SIG-M5 treated with dmso at 0.1 percent for 504 hours (cell line): ENCODE measurements at regions not wholly inside any gene's neighbourhood (a gene's known extent, or its start where the extent isn't known, plus 50 kb on each side); places are given as distances from the start of the nearest gene placed in this dataset.

Experiments
- DNase-seq: peaks from one replicate; lab custom pipeline; 2025; ENCODE audit not compliant: unreplicated experiment; lab: John Stamatoyannopoulos, UW

DNA sequence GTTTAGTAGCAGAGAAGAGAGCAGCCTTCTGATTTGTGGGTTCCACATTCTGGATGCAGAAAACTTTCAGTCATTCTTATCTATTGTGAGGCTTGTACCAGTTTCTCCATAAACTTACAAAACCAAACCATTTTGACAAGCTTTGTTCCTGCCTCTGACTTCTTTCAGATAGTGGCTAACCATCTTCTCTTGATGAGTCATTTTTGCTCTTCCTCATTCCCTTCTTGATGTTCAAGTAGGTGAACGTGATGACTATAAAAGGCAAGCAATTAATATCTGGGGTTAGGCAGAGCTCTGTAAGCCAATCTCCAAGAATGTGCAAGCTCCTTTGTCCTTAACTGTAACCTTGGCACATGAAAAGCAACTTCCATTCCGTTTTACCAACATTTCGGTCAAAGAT lies 2083.1 kb upstream of the PIK3C3 start:
- no peak for DNase-seq

DNA sequence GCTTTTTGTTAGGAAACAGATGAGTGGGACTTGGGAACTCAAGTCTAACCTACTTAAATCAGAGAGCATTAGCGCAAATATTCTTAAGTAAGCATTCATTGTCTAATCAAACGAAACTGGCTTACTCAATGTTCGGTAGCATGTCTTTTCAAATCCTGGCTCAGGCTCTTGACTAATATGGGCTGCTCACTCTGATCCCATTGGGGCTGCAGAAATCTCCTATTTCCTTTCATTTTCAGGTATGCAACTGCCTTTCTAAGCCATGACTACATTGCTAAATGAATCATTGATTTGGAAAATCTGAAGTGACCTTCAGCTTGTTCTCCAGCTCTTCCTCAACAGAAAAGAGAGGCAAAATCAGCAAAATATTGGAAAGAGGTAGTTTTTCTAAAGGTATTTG lies 2084.4 kb upstream of the PIK3C3 start:
- no peak for DNase-seq

DNA sequence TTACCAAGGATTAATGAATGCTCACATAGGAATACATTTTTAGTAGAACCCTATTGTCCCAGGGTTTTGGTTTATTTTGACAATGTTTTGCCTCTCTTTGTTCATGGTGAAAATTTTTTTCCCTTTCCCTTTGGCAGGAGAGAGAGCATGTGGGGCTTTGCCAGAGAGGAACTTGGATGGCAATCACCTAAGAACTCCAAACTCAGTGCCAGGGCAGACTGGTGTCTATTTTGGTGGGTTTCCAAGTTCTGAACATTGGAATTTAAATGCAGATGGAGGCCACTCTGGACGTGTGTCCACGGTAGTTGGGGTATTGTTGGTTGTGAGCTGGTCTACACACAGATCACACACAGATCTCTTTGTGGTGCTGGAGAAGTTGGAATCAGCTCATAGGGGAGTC lies 2091.1 kb upstream of the PIK3C3 start:
- no peak for DNase-seq

DNA sequence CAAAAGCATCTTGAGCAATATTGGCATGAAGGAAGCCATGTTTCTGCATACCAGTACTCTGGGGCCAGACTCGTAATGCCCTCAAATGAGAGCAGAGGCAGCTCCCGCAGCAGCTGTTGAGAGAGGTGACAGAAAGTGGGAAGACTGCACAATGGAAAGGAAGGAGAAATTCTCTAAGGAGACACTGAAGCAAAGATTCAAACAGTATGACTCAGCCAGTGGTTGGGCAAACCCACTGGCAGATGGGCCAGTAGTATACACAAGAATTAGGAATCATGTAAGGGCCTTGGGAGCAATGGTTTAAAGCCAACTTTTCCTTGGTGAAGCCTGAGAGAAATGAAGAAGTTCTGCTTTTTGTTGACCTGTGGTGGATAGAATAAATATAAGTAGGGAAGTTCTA lies 2092.7 kb upstream of the PIK3C3 start:
- no peak for DNase-seq

DNA sequence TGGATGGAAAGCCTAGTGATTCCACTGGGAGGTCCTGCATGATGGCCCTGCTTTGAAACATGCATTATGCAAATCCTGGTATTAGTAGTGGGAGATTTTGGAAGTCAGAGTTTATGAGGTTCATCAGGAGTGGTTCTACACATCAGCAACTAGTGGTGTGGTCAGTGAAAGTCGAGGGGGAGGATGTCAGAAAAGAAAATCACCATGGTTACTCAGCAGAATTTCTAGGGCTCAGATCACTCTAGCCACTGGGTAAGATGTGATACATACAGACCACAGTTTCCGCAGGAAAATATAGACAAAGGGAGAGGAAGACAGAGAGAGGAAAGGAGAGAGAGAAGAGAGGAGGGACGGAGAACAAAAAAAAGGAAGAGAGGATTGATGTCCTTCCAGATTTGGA lies 2100.7 kb upstream of the PIK3C3 start:
- DNase-seq, result no peak

DNA sequence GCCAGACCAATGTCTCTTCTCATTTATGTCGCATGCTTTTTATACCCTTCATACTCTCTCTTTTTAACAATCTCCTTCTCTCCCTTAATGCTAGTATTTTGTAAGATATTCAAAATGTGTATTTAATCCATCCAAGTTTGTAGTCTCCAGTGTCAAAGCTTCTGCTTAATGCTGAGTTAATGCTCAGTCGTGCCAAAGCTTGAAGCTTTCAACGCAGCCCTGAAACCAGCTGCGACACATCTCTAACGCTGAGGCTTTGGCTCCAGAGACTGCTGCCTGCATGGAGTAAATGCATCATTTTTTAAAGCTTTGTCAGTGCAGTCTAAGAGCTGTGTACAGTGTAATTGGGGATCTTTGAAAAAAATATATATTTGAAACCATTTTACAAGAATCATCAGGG lies 2108.8 kb upstream of the PIK3C3 start:
- DNase-seq, result no peak

DNA sequence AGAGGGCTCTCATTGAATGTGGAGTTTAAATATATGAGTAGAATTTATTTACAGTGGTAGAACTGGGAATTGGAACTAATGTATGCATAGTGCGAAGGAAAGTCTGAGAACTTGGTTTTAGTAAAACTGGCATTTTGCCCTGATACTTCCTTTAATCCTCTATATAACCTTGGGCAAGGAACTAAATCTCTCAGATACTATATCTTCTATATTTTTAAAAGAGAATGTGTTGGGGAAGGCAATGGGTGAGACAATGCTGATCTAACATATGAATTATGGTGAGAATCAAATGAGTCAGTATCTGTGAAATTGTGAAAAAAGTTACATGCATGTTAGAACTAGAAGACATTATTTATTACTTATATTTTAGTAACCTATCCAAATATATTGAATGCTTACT lies 2109.4 kb upstream of the PIK3C3 start:
- no peak for DNase-seq

DNA sequence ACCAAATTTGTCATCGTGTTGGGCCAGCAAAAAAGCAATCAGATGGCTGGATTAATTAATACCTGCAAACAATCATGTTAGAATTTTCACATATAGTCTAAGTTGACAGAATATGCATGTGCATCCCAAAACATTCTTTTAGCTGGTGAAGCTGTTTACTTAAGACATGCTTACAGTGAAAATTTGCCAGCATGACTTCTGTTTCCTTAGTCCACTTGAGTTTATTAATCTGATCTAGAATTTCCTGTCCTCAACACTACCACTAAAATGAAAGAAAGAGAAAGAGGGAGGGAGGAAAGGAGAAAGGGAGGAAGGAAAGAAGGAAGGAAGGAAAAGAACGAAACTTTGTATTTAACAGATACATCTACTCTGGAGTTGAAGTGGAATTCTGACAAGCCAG lies 2109.9 kb upstream of the PIK3C3 start:
- no peak for DNase-seq

DNA sequence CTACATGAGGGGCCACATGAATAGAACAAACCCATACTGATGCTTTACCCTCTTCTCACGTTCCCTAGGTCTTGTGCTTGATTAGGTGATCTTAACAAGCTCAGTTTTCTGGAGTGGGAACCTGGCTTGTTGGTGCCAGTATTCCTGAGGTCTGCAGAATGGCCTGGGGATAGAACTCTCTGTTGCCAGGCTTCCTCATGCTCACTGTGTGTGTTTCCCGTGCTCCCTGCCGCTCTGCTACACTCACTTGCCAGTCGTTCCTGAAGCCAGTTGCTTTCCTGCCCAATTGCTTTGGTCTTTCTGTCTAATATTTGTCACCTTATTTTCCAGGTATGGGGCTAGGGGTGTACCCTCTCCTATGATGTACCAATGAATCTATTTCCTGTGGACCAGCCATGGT lies 2111.5 kb upstream of the PIK3C3 start:
- DNase-seq, result no peak

DNA sequence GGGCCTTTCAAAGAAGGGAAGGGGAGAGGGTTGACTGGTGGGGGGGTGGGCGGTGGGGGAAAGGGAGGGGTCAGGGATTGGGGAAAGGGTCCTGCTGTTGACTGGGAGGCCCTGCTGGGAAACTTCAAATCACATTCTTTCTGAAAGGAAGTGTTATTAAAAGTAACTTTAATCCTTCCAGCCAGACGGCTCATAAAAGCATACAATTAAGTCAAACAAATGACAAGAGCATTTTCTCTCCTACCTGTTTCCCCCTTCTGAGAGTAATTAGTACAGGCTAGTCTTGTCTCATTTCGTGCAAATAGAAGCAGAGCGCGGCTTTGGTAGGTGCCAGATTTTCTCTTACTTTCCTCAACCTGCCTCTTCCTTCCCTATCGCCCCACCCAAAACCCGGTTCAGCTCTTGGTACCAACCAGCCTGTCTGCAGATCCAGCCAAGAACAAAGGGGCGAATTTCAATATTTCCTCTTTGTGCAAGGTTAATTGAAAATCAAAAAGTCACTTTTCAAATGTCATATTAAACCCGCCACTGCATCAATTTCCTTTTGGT lies 2112.6 kb upstream of the PIK3C3 start:
- DNase-seq, result no peak

DNA sequence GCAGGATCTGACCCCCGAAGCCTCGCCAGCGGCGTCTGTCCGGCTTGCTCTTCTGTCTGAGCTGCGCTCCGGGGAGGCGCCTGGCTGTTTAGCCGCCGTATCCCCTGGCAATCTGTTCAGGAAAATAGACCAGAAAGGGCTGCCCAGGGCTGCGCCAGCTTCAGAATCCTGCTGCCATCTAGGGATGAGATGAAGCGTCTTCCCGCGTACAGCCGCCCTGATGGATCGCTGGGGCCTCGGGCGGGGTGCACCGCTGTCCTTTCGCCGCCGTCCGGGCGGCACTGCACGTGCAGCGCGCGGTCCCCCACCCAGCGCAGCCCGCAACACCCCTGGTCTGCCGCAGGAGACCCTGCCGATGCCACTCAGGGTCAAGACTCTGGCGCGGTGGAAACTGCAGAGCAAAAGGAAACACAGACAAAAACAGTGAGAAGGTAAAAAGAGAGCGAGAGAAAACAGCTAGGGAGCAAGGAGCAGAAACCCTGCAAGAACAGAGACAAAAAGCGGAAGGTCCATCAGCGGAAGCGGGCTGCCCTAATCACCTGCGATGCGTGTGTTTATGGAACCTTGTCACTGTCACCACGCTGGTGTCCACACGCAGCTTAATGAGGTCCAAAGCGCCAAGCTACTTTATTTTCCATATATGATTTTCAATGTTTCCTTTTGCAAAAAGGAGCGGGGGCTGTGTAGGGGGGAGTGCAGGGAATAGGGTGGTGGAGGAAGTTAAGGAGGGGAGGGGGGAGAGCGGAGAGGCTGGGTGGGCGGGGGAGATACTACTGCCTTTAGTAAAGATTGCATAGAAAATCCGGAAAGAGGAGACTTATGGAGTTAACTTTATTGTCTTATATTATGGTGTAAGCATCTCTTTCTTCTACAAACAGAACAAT lies 2113.3 kb upstream of the PIK3C3 start:
- peak; percentile 0 for DNase-seq

DNA sequence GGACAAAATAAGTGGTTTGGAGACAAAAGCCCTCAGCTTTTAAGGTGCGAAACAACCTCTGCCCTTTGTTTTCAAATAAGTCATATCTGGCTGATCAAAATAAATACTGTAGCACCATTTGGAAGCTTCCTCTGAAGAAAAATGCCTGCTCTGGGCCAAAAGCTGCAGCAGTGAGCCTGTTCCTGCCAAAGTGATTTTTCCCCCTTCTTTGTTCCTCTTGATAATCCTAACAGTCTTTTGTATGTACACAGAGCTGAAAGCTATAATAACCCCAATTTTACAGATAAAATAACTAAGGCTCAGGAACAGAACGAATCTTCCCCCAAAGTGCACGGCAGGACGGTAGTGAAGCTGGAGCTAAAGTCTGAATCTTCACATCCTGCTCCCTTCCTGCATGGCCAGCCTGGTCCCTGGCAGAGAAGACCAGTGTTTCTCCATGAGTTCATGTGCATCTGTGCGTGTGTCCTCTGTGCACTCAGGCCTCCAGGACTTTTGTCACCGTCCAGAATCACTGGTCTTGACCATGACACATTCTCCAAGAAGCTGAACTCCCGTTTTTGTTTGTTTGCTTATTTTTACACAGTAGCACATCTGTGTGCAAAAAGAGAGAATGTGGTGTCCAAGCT lies 2114.1 kb upstream of the PIK3C3 start:
- DNase-seq, result no peak

DNA sequence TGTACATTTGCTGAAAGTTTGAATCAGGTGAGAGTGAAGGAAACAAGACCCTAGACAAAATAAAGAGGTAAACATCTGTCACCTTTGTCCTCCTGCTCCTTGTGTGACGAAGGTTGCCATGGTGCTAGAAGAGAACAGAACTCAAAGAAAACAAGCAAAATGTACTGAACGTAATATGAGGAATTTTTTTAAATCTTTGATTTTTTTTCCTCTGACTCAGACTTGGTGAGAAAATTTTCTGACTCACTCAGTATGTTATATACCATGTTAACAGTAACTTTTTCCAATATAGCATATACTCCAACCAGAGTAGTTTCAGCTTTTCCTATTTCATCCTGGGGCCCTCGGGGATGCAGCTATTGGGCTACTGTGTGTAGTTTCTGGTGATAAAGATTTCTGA lies 2114.6 kb upstream of the PIK3C3 start:
- no peak for DNase-seq

DNA sequence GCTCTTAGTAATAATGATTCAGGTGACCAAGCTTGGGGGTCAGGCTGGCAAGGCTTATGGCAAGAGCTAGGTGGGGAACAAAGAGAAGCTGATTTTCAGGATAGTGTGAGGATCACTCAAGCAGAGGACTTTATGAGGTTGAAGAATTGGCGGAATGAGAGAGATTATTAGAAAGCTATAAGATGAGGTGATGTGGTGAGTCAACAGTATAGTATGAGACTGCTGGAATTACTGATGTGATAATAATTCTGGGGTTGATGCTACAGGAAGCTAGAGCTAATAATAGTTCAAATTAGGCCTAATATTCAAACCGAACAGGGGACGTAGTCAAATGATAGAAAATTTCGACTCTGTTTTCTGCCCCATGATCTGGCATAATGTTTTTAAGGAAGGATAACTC lies 2115.3 kb upstream of the PIK3C3 start:
- DNase-seq, result no peak

DNA sequence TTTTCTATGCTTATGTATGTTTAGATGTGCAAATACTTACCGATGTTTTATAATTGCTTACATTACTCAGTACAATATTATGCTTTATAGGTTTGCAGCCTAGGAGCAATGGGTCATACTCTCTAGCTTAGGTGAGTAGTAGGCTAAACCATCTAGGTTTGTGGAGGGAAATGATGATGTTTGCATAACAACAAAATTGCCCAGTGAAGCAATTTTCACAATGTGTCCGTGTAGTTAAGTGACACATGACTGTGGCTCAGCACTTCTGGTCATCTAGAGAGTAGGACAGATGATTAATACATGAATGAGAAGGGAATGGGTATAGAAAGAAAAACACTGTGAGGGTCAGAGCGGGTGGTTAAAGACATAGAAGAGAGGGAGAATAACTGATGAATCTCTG lies 2116.2 kb upstream of the PIK3C3 start:
- DNase-seq, result no peak

DNA sequence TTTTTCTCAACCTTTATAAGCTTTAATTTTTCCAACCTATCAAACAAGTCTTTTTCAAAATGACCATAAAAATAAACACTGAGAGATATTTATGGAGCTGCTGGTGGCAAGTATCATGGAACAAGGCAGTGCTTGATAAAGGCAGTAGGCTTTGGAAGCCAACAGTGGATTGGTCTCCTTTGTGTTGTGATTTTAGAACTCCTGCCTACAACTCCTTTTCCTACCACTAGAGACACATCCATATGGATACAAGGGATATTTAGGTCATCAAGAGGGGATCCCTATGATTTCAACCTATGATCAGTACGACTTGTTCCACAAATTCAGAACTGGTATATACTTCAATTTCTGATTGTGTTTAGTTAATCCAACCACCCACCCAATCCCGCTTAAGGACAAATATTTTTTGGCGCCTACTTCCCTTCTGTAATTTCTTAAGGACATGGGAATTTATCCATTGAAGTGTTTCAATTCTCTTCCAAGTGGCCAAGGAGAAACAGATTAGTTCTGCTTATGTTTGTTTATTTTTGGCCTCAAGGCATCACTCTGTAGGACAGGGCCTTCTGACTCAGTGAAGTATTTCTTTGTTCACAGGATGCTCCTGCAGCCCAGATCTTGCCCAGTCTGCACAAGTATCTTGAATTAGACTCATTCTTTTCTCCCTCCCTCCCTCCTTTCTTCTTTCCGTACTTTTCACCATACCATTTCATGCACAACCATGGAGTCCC lies 2119.6 kb upstream of the PIK3C3 start:
- DNase-seq, result no peak

DNA sequence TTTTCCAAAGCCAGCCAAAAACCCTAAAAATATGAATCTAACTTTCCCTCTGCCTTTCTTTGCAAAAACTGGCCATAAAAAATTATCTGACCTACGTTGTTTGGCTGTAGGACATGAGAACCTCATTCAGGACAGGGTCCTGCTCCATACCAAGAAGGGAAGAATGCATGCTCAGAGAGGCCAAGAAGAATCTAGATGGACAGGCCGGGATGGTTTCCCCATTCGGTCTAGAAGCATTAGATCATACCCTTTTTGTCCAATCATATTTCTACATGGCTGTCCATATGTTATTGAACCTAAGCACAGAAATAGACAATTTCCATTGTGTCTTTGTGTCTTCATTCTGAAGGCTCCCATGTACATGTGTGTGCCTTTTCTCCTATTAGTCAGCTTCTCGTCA lies 2120.4 kb upstream of the PIK3C3 start:
- no peak for DNase-seq

DNA sequence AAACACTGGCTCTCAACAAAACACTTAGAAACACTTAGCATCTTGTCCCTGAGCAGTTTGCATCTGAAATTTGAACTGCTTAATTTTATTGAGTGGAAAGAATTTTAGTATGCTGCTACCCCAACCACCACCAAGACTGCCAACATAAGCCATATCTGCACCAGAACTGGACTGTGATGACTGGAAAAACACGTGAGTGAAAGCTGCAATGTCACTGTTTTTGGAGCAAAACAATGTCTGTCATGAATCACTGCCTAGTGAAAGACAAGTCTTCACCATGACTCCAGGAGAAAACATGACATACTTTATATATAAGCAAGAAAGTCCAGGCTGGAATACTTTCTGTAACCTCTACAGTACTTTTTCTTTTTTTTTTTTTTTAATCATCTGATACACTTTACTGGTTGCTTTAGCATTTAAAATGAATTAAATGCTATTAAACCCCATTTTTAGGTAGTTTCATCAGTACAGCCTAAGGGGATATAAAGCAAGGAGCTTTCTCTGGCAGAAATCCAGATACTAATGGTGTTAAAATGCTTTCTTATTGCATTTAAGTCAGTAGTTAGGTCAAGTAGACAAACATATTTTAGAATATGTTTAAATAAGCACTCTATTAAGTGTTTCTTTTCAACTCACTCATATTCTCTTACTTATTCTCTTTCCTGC lies 2129.4 kb upstream of the PIK3C3 start:
- DNase-seq, result no peak

DNA sequence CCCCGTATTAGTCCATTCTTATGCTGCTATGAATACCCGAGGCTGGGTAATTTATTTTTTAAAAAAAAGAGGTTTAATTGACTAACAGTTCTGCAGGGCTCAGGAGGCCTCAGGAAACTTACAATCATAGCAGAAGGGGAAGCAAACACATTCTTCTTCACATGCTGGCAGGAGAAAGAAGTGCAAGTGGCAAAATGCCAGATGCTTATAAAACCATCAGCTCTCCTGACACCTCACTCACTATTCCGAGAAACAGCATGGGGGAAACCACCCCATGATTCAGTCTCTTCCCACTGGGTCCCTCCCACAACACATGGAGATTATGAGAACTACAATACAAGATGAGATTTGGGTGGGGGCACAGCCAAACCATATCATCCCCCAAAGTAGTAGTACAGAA lies 2148.5 kb upstream of the PIK3C3 start:
- DNase-seq, result no peak

DNA sequence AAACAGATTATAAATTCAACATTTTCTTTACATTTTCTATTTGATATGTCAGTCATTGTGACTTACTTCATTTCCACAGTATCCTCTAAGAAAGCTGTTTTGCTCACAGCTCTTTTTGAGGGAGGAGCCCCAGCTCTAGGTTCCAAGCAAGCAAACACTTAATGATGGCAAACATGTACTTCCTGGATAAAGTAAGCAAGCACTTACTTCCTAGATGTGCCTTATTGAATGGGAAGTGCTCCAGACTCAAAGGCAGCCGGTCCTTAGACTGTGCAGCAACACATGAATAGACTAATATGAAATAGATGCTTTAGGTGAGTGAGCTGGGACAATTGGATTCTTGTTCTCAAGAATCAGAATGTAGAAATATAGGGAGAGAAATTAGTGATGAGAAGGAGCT lies 2149.8 kb upstream of the PIK3C3 start:
- DNase-seq, result no peak

DNA sequence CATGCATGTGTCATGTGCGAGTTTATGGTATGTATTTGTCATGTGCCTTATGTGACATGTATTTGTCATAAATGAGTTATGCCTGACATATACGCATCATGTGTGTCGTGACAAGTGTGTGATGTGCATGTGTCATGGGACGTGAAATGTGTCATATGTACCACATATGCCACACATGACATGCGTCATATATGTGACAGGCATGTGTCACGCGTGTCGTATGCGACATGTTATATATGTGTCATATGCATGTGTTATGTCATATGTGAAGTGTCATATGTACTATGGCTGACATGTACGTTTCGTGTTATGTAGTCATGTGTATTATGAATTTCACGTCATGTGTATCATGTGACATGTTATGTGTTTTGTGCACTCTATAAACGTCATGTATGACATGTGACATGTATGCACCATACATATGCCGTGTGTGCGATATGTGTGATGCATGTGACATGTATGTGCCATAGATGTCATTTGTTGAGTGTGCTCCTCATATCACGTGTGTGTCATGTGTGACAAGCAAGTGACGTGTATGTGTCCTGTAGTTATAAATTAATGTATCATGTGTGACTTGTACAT lies 2152.3 kb upstream of the PIK3C3 start:
- no peak for DNase-seq
